GM23338 (cell line): ENCODE measurements at regions not wholly inside any gene's neighbourhood (a gene's known extent, or its start where the extent isn't known, plus 50 kb on each side); places are given as distances from the start of the nearest gene placed in this dataset.

Experiments
- ATAC-seq: fragments of 200-7000 bp; cut with Tn5 transposase; 3 replicates; pipeline ENCODE4 v1.9.1; 2020
- DNase-seq: peaks from one replicate; pipeline ENCODE4 v3.0.0-alpha.2; 2015; ENCODE audit warnings: low spot score
- H2AFZ ChIP-seq: fragments of 200-600 bp; sonication (generic); 2 replicates; pipeline ENCODE4 v1.8.0; 2016; ENCODE audit warnings: antibody characterized with exemption, mild to moderate bottlenecking, moderate library complexity
- H3F3A ChIP-seq: fragments of 200-600 bp; sonication (generic); replicated peaks from 2 replicates; pipeline ENCODE4 v1.8.0; 2017; ENCODE audit warnings: antibody characterized with exemption, mixed run types, low read depth
- H3K27ac ChIP-seq: fragments of 200-600 bp; sonication (generic); 2 replicates; pipeline ENCODE4 v1.6.1; 2016; ENCODE audit warnings: low read depth
- H3K27me3 ChIP-seq: fragments of 200-600 bp; sonication (generic); 2 replicates; pipeline ENCODE4 v1.8.0; 2016; ENCODE audit warnings: mild to moderate bottlenecking, mixed run types, moderate library complexity; ENCODE audit not compliant: insufficient read depth
- H3K36me3 ChIP-seq: fragments of 200-600 bp; sonication (generic); 2 replicates; pipeline ENCODE4 v1.8.0; 2016; ENCODE audit warnings: mild to moderate bottlenecking; ENCODE audit not compliant: insufficient read depth
- H3K4me1 ChIP-seq: fragments of 200-600 bp; sonication (generic); 2 replicates; pipeline ENCODE4 v1.8.0; 2016; ENCODE audit warnings: mild to moderate bottlenecking, moderate library complexity; ENCODE audit not compliant: insufficient read depth
- H3K4me2 ChIP-seq: fragments of 200-600 bp; sonication (generic); 2 replicates; pipeline ENCODE4 v1.7.1; 2017; ENCODE audit warnings: mixed run types
- H3K4me3 ChIP-seq: fragments of 200-600 bp; sonication (generic); 2 replicates; pipeline ENCODE4 v1.6.1; 2016; ENCODE audit warnings: mixed run types
- H3K79me2 ChIP-seq: fragments of 200-600 bp; sonication (generic); replicated peaks from 2 replicates; pipeline ENCODE4 v1.8.0; 2017; ENCODE audit warnings: mild to moderate bottlenecking; ENCODE audit not compliant: insufficient read depth
- H3K9me2 ChIP-seq: fragments of 200-600 bp; sonication (generic); 2 replicates; pipeline ENCODE4 v1.8.0; 2017; ENCODE audit not compliant: insufficient read depth
- H4K20me1 ChIP-seq: fragments of 200-600 bp; sonication (generic); replicated peaks from 2 replicates; pipeline ENCODE4 v1.8.0; 2017; ENCODE audit warnings: mild to moderate bottlenecking; ENCODE audit not compliant: insufficient read depth
- H3K27ac Mint-ChIP-seq: 2 replicates; pipeline ENCODE4 v1.8.0; 2020; ENCODE audit warnings: inconsistent platforms, mild to moderate bottlenecking, moderate library complexity, mixed read lengths
- H3K27me3 Mint-ChIP-seq: 3 replicates; pipeline ENCODE4 v1.8.0; 2022; ENCODE audit warnings: low read depth, mild to moderate bottlenecking, moderate library complexity, mixed read lengths, inconsistent platforms; ENCODE audit not compliant: insufficient read depth, poor library complexity
- H3K36me3 Mint-ChIP-seq: 3 replicates; pipeline ENCODE4 v1.8.0; 2021; ENCODE audit warnings: low read depth, mild to moderate bottlenecking, inconsistent platforms, moderate library complexity, mixed read lengths
- H3K4me1 Mint-ChIP-seq: 3 replicates; pipeline ENCODE4 v1.8.0; 2020; ENCODE audit warnings: mild to moderate bottlenecking, inconsistent platforms, mixed read lengths
- H3K4me3 Mint-ChIP-seq: 3 replicates; pipeline ENCODE4 v1.8.0; 2021; ENCODE audit warnings: moderate library complexity, mild to moderate bottlenecking, inconsistent platforms, mixed read lengths
- H3K9me3 Mint-ChIP-seq: 3 replicates; pipeline ENCODE4 v1.8.0; 2020; ENCODE audit warnings: moderate library complexity, mild to moderate bottlenecking, inconsistent platforms, mixed read lengths
- CREB1 ChIP-seq: fragments of 250-450 bp; sonication (Bioruptor Pico); IDR thresholded peaks from 2 replicates; pipeline ENCODE4 v1.5.0; 2020; ENCODE audit warnings: low read depth, mild to moderate bottlenecking, moderate library complexity
- CTCF ChIP-seq, 2 experiments: fragments of 200-600 bp in 1 of 2; sonication (generic) in 1 of 2; conservative IDR thresholded peaks; 2 replicates each; pipeline versions ENCODE4 v1.5.1 to v1.6.1; 2016 to 2017; ENCODE audit warnings: antibody characterized with exemption in 2 of 2, low read depth in 2 of 2, mild to moderate bottlenecking in 2 of 2, moderate library complexity in 1 of 2
- ETS1 ChIP-seq: IDR thresholded peaks from 2 replicates; pipeline ENCODE4 v1.6.1; 2016; ENCODE audit warnings: antibody characterized with exemption
- EZH2 ChIP-seq: fragments of 200-600 bp; sonication (generic); IDR thresholded peaks from one replicate; pipeline ENCODE4 v1.8.0; 2017; ENCODE audit warnings: antibody characterized with exemption, mild to moderate bottlenecking, low read depth; ENCODE audit not compliant: unreplicated experiment
- JUNB ChIP-seq: IDR thresholded peaks from one replicate; pipeline ENCODE4 v1.6.1; 2016; ENCODE audit warnings: antibody characterized with exemption; ENCODE audit not compliant: unreplicated experiment
- NANOG ChIP-seq: IDR thresholded peaks from 2 replicates; pipeline ENCODE4 v1.6.1; 2016; ENCODE audit warnings: antibody characterized with exemption, borderline replicate concordance
- POLR2AphosphoS5 ChIP-seq: IDR thresholded peaks from 2 replicates; pipeline ENCODE4 v1.6.1; 2016; ENCODE audit warnings: antibody characterized with exemption, low read depth
- REST ChIP-seq: IDR thresholded peaks from one replicate; pipeline ENCODE4 v1.6.1; 2018; ENCODE audit warnings: antibody characterized with exemption; ENCODE audit not compliant: unreplicated experiment
- STAT1 ChIP-seq: IDR thresholded peaks from one replicate; pipeline ENCODE4 v1.6.1; 2016; ENCODE audit warnings: antibody characterized with exemption; ENCODE audit not compliant: unreplicated experiment
- ZNF114 ChIP-seq: fragments of 250-450 bp; sonication (Bioruptor Pico); IDR thresholded peaks from 2 replicates; pipeline ENCODE4 v1.5.0; 2020; ENCODE audit warnings: mild to moderate bottlenecking, moderate library complexity
- ZNF462 ChIP-seq: fragments of 250-450 bp; sonication (Bioruptor Pico); IDR thresholded peaks from 2 replicates; pipeline ENCODE4 v1.5.0; 2020; ENCODE audit warnings: mild to moderate bottlenecking, moderate library complexity

- TF ChIP-seq EZH2 (no peak), JUNB (no peak), REST (no peak), NANOG (no peak), CTCF (conservative IDR thresholded peaks at IDR 0.05; ENCODE audit: low read depth in 2 of 2) (no peak), CREB1 (CRISPR knock-in tag) (no peak), ETS1 (no peak)
Observed at GRCh38 chr11:28518825-28519224, 410.6 kb downstream of the METTL15 start (continued).

- H3K9me2 ChIP-seq: peaks cover 6% of the 10 kb centered on the region; the same call in 1 of the 2 replicates
- no peaks in the 10 kb centered on the region for H4K20me1 ChIP-seq
- H3K4me1 ChIP-seq: no peaks in the 10 kb centered on the region
- Mint-ChIP-seq H3K36me3 (peaks cover 17% of the 10 kb centered on the region), H3K4me3 (no peak overlapping the region), H3K9me3 (peaks cover 19% of the 10 kb centered on the region), H3K27me3 (no peaks in the 10 kb centered on the region), H3K4me1 (no peaks in the 10 kb centered on the region), H3K27ac (no peak overlapping the region)
- peaks cover 3% of the 10 kb centered on the region; the same call in 1 of the 2 replicates for H3K36me3 ChIP-seq
- ATAC-seq (no peak), DNase-seq (no peak)
- H3K27ac ChIP-seq: no peak overlapping the region
- no peaks in the 10 kb centered on the region for H3K27me3 ChIP-seq
- no peak overlapping the region for H2AFZ ChIP-seq
- no peak overlapping the region for H3K4me3 ChIP-seq
- H3F3A ChIP-seq: no peaks in the 10 kb centered on the region
- no peak overlapping the region for H3K4me2 ChIP-seq
- no peaks in the 10 kb centered on the region for H3K79me2 ChIP-seq
- TF ChIP-seq JUNB (no peak), STAT1 (no peak), ZNF462 (CRISPR knock-in tag) (no peak), POLR2AphosphoS5 (no peak), ZNF114 (no peak), CTCF (conservative IDR thresholded peaks at IDR 0.05; ENCODE audit: low read depth in 2 of 2) (no peak)
Observed at GRCh38 chr11:28517621-28518020, 409.4 kb downstream of the METTL15 start.
